HUES48 (cell line): ENCODE measurements at regions not wholly inside any gene's neighbourhood (a gene's known extent, or its start where the extent isn't known, plus 50 kb on each side); places are given as distances from the start of the nearest gene placed in this dataset.
"Not testable (repeated sequence)": the region's sequence is repeated elsewhere in the genome, so short reads cannot be mapped to it uniquely, and the experiment has no call there.

Source experiments
- H3K27ac ChIP-seq: one replicate; pipeline ENCODE4 v1.7.0; 2013; ENCODE audit warnings: low read depth, low read length, inconsistent platforms
- H3K27me3 ChIP-seq: 2 replicates; pipeline ENCODE4 v1.6.1; 2013; ENCODE audit warnings: mild to moderate bottlenecking, low read length; ENCODE audit not compliant: control insufficient read depth, insufficient read depth
- H3K36me3 ChIP-seq: 2 replicates; pipeline ENCODE4 v1.6.1; 2013; ENCODE audit warnings: low read length; ENCODE audit not compliant: control insufficient read depth, insufficient read depth
- H3K4me1 ChIP-seq: 2 replicates; pipeline ENCODE4 v1.6.1; 2013; ENCODE audit warnings: mild to moderate bottlenecking, low read length; ENCODE audit not compliant: control insufficient read depth, insufficient read depth
- H3K4me3 ChIP-seq: 2 replicates; pipeline ENCODE4 v1.5.1; 2013; ENCODE audit warnings: mild to moderate bottlenecking, low read depth, low read length
- H3K9ac ChIP-seq: 2 replicates; pipeline ENCODE4 v1.6.1; 2013; ENCODE audit warnings: mild to moderate bottlenecking, low read depth, low read length, moderate library complexity
- H3K9me3 ChIP-seq: 2 replicates; pipeline ENCODE4 v1.6.1; 2013; ENCODE audit warnings: low read length; ENCODE audit not compliant: control insufficient read depth, insufficient read depth

DNA sequence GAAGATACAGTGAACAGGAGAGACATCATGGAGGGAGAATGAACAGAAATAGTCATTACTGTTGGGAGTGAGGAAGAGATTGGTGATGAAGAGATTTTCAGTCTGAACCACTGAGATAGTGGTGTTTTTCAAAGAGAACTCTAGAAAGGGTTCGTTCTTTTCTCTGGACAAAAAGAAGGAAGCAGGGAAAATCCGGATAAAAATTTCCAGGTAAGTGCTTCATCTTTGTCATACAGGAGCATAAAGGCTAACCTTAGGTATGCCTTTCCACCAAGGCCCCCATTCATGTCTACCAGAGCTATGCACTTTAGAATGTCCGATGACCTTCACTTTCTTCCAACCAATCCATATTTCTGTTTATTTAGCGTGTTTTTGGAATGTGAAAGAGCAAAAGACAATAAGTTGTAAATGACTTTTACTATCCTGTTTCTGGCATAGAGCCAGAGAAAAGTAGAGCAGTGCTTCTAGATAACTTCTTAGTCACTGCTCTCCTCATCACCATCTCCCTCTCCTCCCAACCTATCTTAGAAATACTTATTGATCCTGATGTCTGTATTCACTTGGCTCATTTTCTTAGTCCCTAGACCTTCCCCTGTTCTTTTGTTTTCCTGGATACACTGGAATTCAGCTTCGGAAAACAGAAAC, 116.5 kb downstream of the TTC6 start:
- H3K27ac ChIP-seq, result no peak overlapping the region
- no peaks in the 10 kb centered on the region for H3K9me3 ChIP-seq
- H3K27me3 ChIP-seq, result no peaks in the 10 kb centered on the region
- peaks cover 3% of the 10 kb centered on the region; the same call in 1 of the 2 replicates for H3K4me1 ChIP-seq
- no peak overlapping the region for H3K9ac ChIP-seq
- H3K4me3 ChIP-seq, result no peak overlapping the region
- no peaks in the 10 kb centered on the region for H3K36me3 ChIP-seq

DNA sequence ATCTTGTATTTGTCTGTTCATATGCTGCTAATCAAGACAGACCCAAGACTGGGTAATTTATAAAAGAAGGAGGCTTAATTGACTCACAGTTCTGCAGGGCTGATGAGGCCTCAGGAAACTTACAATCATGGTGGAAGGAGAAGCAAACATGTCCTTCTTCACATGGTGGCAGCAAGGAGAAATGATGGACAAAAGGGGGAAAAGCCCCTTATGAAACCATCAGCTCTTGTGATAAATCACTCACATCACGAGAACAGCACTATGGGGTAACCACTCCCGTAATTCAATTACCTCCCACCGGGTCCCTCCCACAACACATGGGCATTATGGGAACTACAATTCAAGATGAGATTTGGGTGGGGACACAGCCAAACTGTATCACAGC, 117.0 kb downstream of the TTC6 start:
- H3K27me3 ChIP-seq, H3K36me3 ChIP-seq, H3K9ac ChIP-seq, H3K4me1 ChIP-seq, H3K9me3 ChIP-seq, H3K27ac ChIP-seq, H3K4me3 ChIP-seq: not testable (repeated sequence)

DNA sequence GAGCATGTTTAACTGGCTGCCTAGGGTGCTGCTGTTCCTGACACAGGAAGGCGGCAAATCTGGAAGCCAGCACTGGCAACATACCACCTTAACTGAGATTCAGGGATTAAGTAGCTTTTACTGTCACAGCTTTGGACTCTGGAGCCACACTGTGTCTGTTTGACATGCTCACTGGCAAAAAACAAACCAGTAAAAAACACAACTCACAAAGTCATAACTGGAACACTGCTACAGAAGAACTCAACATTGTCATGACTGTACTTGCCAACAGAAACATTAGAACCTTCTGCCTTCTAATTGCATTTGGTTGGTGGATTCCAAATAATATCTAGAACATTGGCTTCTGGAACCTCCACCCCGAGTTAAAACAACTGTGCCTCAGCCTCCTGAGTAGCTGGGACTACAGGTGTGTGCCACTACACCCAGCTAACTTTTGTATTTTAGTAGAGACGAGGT, 117.6 kb downstream of the TTC6 start:
- Histone ChIP-seq H3K4me1 (peaks cover 3% of the 10 kb centered on the region; the same call in 1 of the 2 replicates), H3K27me3 (no peaks in the 10 kb centered on the region), H3K27ac (no peak overlapping the region), H3K9ac (no peak overlapping the region), H3K36me3 (no peaks in the 10 kb centered on the region), H3K4me3 (no peak overlapping the region), H3K9me3 (no peaks in the 10 kb centered on the region)

DNA sequence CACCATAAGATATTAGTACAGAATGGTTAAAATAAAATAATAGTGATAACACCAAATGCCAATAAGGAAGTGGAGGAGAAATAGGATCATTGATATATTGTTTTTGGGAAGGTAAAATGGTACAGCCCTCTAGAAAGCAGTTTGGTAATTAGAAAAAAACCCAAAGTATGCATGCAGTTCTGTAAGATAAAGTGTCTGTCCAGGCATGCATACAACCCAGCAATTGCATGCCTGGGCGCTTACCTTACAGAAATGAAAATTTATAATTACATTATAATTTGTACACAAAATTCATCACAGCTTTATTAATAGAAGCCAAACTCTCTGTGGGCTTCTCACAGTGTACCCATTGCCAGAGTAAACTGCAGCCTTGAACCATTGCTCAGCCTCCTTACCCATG, 124.7 kb downstream of the TTC6 start:
- Histone ChIP-seq H3K9me3 (no peaks in the 10 kb centered on the region), H3K27ac (no peak overlapping the region), H3K4me3 (no peak overlapping the region), H3K27me3 (no peaks in the 10 kb centered on the region), H3K4me1 (no peaks in the 10 kb centered on the region), H3K9ac (no peak overlapping the region), H3K36me3 (no peaks in the 10 kb centered on the region)

DNA sequence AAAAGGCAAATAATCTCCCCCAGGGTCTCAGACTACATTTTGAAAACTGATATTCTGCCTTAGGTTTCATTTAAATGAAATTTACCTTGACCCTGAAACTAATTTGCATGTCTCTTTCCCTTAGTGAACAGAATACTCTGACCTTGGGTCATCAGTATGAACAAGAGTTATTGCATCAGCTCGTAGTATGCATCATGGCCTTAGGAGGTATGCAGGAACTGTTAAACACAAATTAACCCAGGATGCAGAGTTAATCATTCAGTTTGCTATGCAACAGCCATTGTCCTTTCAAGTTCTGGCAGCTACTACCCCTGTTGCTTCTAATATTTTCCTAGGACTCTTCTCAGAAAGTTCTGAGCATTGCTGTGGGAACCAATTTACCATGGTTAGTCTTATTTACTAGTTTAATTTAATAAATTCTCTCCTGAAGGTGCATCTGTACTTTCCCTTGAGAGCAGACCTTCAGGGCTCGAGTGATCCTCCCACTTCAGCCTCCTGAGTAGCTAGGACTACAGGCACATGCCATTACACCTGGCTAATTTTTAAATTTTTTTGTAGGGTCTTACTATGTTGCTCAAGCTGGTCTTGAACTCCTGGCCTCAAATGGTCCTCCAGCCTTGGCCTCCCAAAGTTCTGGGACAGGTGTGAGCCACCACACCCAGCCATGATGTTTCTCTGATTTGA, 126.7 kb downstream of the TTC6 start:
- no peak overlapping the region for H3K9ac ChIP-seq
- H3K27ac ChIP-seq, result no peak overlapping the region
- H3K9me3 ChIP-seq, result no peaks in the 10 kb centered on the region
- no peaks in the 10 kb centered on the region for H3K27me3 ChIP-seq
- no peak overlapping the region for H3K4me3 ChIP-seq
- H3K4me1 ChIP-seq, result no peaks in the 10 kb centered on the region
- no peaks in the 10 kb centered on the region for H3K36me3 ChIP-seq

DNA sequence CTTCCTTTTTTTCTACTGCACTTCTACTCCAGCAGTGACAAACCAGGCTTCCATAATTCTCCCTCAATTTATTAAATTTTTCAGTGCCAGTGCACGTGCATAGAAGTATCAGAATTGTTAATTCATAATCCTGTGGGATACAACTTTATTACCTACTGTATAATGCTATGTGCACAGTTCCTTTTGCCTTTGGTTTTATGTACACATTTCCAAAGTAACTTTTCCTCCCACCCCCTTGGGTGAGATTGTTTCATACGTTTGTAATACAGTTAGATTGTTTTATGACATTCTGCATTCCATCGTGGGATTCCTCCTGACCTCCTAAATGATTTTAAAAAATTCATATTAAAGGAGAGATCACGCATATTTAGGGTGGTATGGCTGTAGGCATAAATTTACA, 128.1 kb downstream of the TTC6 start:
- H3K27ac ChIP-seq, result no peak overlapping the region
- H3K4me1 ChIP-seq, result no peaks in the 10 kb centered on the region
- no peaks in the 10 kb centered on the region for H3K36me3 ChIP-seq
- H3K9ac ChIP-seq, result no peak overlapping the region
- no peak overlapping the region for H3K4me3 ChIP-seq
- no peaks in the 10 kb centered on the region for H3K9me3 ChIP-seq
- no peaks in the 10 kb centered on the region for H3K27me3 ChIP-seq

DNA sequence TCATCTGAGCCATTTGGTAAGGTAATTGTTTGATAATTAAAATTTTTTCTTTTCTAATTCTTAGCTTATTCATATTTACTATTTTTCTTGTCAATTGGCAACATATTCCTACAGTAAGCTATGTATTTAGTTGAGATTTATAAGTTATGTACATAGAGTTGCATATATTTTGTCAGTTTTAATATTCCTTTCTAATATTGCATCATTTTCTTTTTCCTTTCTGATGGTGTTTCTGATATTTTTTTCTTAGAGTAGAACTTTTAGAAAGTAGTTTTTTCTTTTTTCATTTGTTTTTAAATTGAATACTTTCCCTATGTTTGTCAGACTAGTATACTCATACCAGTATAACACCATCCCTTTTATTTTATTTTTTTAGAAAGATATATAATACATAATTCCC, 131.3 kb downstream of the TTC6 start:
- Histone ChIP-seq H3K4me1 (no peaks in the 10 kb centered on the region), H3K36me3 (no peaks in the 10 kb centered on the region), H3K27me3 (no peaks in the 10 kb centered on the region), H3K4me3 (no peak overlapping the region), H3K9ac (no peak overlapping the region), H3K9me3 (no peaks in the 10 kb centered on the region), H3K27ac (no peak overlapping the region)

DNA sequence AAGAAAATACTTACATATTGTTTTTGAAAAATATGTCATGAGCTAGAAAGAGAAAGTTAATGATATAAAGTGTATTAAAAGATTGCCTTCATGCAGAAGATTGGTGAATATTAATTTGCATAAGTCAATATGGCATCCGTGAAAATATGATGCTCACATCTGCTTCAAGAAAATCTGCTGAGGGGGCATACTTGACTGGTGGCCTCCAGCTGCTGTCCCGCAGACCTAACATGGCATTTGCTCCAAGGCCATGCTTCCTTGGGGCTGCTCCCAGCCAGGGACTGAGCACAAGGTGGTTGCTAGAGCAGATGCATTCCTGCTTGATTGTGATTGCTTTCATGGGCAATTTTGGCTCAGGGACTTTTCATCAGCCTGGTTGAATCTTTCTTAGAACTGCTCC, 133.8 kb downstream of the TTC6 start:
- no peaks in the 10 kb centered on the region for H3K36me3 ChIP-seq
- no peaks in the 10 kb centered on the region for H3K9me3 ChIP-seq
- no peaks in the 10 kb centered on the region for H3K4me1 ChIP-seq
- no peak overlapping the region for H3K4me3 ChIP-seq
- H3K9ac ChIP-seq, result no peak overlapping the region
- no peaks in the 10 kb centered on the region for H3K27me3 ChIP-seq
- H3K27ac ChIP-seq, result no peak overlapping the region

DNA sequence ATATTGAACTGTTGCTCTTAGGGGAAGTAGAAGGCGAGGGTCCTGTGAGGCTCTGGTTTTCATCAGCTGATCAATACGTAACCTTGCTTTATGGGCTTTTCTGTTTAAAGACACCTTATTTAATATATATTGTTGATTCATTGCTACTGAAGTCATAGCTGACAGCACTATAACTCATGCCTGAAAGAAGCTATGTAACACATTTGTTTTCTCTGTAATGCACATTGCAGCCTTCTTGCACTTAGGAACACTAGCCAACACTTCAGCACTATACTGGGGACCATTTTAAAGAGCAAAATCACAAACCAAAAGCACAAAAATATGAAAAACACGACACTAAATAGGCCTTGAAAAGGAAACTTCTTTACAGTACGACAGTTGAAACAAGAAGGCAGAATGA, 135.7 kb downstream of the TTC6 start:
- Histone ChIP-seq H3K4me1 (no peaks in the 10 kb centered on the region), H3K4me3 (no peak overlapping the region), H3K9me3 (no peaks in the 10 kb centered on the region), H3K36me3 (no peaks in the 10 kb centered on the region), H3K27me3 (no peaks in the 10 kb centered on the region), H3K9ac (no peak overlapping the region), H3K27ac (no peak overlapping the region)

DNA sequence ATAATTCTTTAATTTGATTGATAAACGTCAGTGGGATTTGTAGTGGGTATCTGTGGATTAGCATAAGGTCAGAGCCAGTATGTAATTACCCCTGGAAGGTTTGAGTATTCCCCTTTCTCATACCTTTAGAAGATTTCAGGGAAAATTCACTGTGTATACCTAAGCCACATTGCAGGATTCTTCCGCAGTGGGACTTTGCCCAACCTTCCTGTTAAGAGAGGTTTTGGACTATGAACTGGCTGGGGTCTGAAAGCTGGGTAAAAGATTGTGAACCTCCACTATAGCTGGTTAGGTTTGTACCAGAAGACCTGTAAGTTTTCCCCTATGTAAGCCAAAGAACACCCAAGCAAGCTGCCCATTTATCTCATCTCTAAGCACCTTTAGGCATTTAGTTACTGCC, 150.2 kb downstream of the TTC6 start:
- no peaks in the 10 kb centered on the region for H3K36me3 ChIP-seq
- no peaks in the 10 kb centered on the region for H3K27me3 ChIP-seq
- H3K4me1 ChIP-seq, result peaks cover 8% of the 10 kb centered on the region
- no peak overlapping the region for H3K4me3 ChIP-seq
- no peaks in the 10 kb centered on the region for H3K9me3 ChIP-seq
- H3K9ac ChIP-seq, result no peak overlapping the region
- no peak overlapping the region for H3K27ac ChIP-seq

DNA sequence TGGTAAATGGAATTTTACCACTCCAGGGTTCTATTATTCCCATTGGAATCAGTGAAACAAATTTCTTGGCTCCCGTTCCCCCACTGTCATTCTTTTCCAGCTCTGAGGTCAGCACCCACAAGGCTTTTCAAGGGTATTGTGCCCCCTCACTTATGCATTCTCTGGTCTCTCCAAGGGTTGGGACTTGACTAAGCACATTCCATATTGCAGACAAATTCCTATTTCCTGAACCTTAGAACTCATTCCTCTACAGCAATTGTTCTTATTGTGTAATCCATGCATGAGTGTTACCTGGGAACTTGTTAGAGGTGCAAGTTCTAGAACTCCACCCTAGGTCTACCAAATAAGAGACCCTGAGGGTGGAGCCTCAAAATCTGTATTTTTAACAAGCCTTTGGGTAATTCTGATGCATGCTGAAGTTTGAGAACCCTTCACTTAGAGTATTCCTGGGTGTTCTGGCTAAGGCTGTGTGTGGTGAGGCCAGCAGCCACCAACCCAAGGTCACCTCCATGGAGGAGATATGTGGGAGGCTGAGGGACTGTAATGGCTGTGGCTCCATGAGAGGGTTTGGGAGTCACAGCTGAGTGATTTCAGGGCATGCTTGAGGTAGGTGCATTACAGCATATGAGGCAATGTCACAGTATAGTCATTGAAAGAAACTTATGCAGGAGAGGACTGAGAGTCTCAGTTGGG, 150.9 kb downstream of the TTC6 start:
- Histone ChIP-seq H3K27me3 (no peaks in the 10 kb centered on the region), H3K9me3 (no peaks in the 10 kb centered on the region), H3K36me3 (no peaks in the 10 kb centered on the region), H3K9ac (no peak overlapping the region), H3K4me3 (no peak overlapping the region), H3K4me1 (peaks cover 8% of the 10 kb centered on the region), H3K27ac (no peak overlapping the region)
